Activated T-helper 17 cell treated with anti-CD3 and anti-CD28 coated beads, Interleukin-2, amount 50 U/mL, for 72 hours (primary cell): ENCODE measurements at regions not wholly inside any gene's neighbourhood (a gene's known extent, or its start where the extent isn't known, plus 50 kb on each side); places are given as distances from the start of the nearest gene placed in this dataset.
"Not testable (repeated sequence)": the region's sequence is repeated elsewhere in the genome, so short reads cannot be mapped to it uniquely, and the experiment has no call there.

Source experiments
- ATAC-seq: fragments of 150-1000 bp; cut with Tn5 transposase; replicated peaks from 2 replicates; pipeline ENCODE4 v1.10.0; 2021; ENCODE audit warnings: mild to moderate bottlenecking, moderate library complexity
- H3K27ac Mint-ChIP-seq: one replicate; pipeline ENCODE4 v1.8.0; 2022; ENCODE audit warnings: mixed read lengths
- H3K27me3 Mint-ChIP-seq: one replicate; pipeline ENCODE4 v1.8.0; 2022; ENCODE audit warnings: mixed read lengths
- H3K36me3 Mint-ChIP-seq: one replicate; pipeline ENCODE4 v1.8.0; 2022; ENCODE audit warnings: low read depth, mild to moderate bottlenecking, mixed read lengths
- H3K4me1 Mint-ChIP-seq: one replicate; pipeline ENCODE4 v1.8.0; 2022; ENCODE audit warnings: mixed read lengths
- H3K4me3 Mint-ChIP-seq: one replicate; pipeline ENCODE4 v1.8.0; 2022; ENCODE audit warnings: mild to moderate bottlenecking, mixed read lengths
- H3K9me3 Mint-ChIP-seq: one replicate; pipeline ENCODE4 v1.8.0; 2022; ENCODE audit warnings: mixed read lengths

GRCh38 chr7:113301983-113302382, 183.6 kb upstream of the SMIM30 start:
- Mint-ChIP-seq H3K4me3 (no peak overlapping the region), H3K4me1 (no peaks in the 10 kb centered on the region)

GRCh38 chr7:113301141-113301540, 182.8 kb upstream of the SMIM30 start:
- Mint-ChIP-seq H3K27me3 (no peaks in the 10 kb centered on the region), H3K36me3 (no peaks in the 10 kb centered on the region), H3K4me1 (no peaks in the 10 kb centered on the region), H3K27ac (no peak overlapping the region), H3K4me3 (no peak overlapping the region), H3K9me3 (peaks cover 3% of the 10 kb centered on the region)
- no peak for ATAC-seq

More at GRCh38 chr7:113301983-113302382, 183.6 kb upstream of the SMIM30 start:
- no peak overlapping the region for H3K27ac Mint-ChIP-seq
- no peaks in the 10 kb centered on the region for H3K27me3 Mint-ChIP-seq
- ATAC-seq, result no peak
- H3K36me3 Mint-ChIP-seq, result no peaks in the 10 kb centered on the region
- H3K9me3 Mint-ChIP-seq, result peaks cover 3% of the 10 kb centered on the region

- Mint-ChIP-seq H3K9me3 (peaks cover 3% of the 10 kb centered on the region), H3K27ac (no peak overlapping the region), H3K27me3 (peaks cover 3% of the 10 kb centered on the region), H3K4me1 (no peaks in the 10 kb centered on the region), H3K36me3 (no peaks in the 10 kb centered on the region), H3K4me3 (no peak overlapping the region)
- no peak for ATAC-seq
Observed at GRCh38 chr7:113299748-113300147, 181.4 kb upstream of the SMIM30 start.

GRCh38 chr7:113298501-113298900, 180.1 kb upstream of the SMIM30 start:
- H3K9me3 Mint-ChIP-seq, result peaks cover 3% of the 10 kb centered on the region
- H3K4me1 Mint-ChIP-seq, result no peaks in the 10 kb centered on the region
- no peak overlapping the region for H3K27ac Mint-ChIP-seq
- ATAC-seq, result no peak
- H3K4me3 Mint-ChIP-seq, result no peak overlapping the region
- H3K36me3 Mint-ChIP-seq, result no peaks in the 10 kb centered on the region
- peaks cover 3% of the 10 kb centered on the region for H3K27me3 Mint-ChIP-seq

GRCh38 chr7:113294750-113295149, 176.4 kb upstream of the SMIM30 start:
- Mint-ChIP-seq H3K9me3 (no peaks in the 10 kb centered on the region), H3K27me3 (peaks cover 6% of the 10 kb centered on the region), H3K27ac (no peak overlapping the region), H3K36me3 (no peaks in the 10 kb centered on the region), H3K4me3 (no peak overlapping the region), H3K4me1 (no peaks in the 10 kb centered on the region)
- ATAC-seq, result no peak

GRCh38 chr7:113292105-113292504, 173.8 kb upstream of the SMIM30 start:
- no peaks in the 10 kb centered on the region for H3K4me1 Mint-ChIP-seq
- no peak overlapping the region for H3K27ac Mint-ChIP-seq
- H3K4me3 Mint-ChIP-seq, result no peak overlapping the region
- no peaks in the 10 kb centered on the region for H3K9me3 Mint-ChIP-seq
- H3K27me3 Mint-ChIP-seq, result peaks cover 6% of the 10 kb centered on the region
- H3K36me3 Mint-ChIP-seq, result no peaks in the 10 kb centered on the region
- ATAC-seq, result no peak

- Mint-ChIP-seq H3K9me3 (no peaks in the 10 kb centered on the region), H3K27me3 (peaks cover 6% of the 10 kb centered on the region), H3K4me1 (no peaks in the 10 kb centered on the region), H3K36me3 (no peaks in the 10 kb centered on the region), H3K4me3 (no peak overlapping the region), H3K27ac (no peak overlapping the region)
- no peak for ATAC-seq
Observed at GRCh38 chr7:113291058-113291457, 172.7 kb upstream of the SMIM30 start.

GRCh38 chr7:113289140-113289740, 170.9 kb upstream of the SMIM30 start:
- Mint-ChIP-seq H3K4me1 (no peaks in the 10 kb centered on the region), H3K9me3 (no peaks in the 10 kb centered on the region), H3K27ac (no peak overlapping the region), H3K36me3 (no peaks in the 10 kb centered on the region), H3K4me3 (no peak overlapping the region), H3K27me3 (peaks cover 8% of the 10 kb centered on the region)
- ATAC-seq, result no peak

- H3K27ac Mint-ChIP-seq, result no peak overlapping the region
- no peak for ATAC-seq
- H3K4me1 Mint-ChIP-seq, result no peaks in the 10 kb centered on the region
- peaks cover 14% of the 10 kb centered on the region for H3K27me3 Mint-ChIP-seq
- H3K9me3 Mint-ChIP-seq, result no peaks in the 10 kb centered on the region
- no peak overlapping the region for H3K4me3 Mint-ChIP-seq
- no peaks in the 10 kb centered on the region for H3K36me3 Mint-ChIP-seq
Observed at GRCh38 chr7:113285411-113285810, 167.1 kb upstream of the SMIM30 start.

GRCh38 chr7:113283861-113284260, 165.5 kb upstream of the SMIM30 start:
- Mint-ChIP-seq H3K27me3 (peaks cover 14% of the 10 kb centered on the region), H3K36me3 (no peaks in the 10 kb centered on the region)
- no peak for ATAC-seq

GRCh38 chr7:113282875-113283274, 164.5 kb upstream of the SMIM30 start:
- H3K4me1 Mint-ChIP-seq, result no peaks in the 10 kb centered on the region
- no peaks in the 10 kb centered on the region for H3K9me3 Mint-ChIP-seq
- no peak overlapping the region for H3K27ac Mint-ChIP-seq
- peak; percentile 63 for ATAC-seq
- H3K27me3 Mint-ChIP-seq, result peaks cover 14% of the 10 kb centered on the region
- no peaks in the 10 kb centered on the region for H3K36me3 Mint-ChIP-seq
- H3K4me3 Mint-ChIP-seq, result no peak overlapping the region

More at GRCh38 chr7:113283861-113284260, 165.5 kb upstream of the SMIM30 start:
- H3K9me3 Mint-ChIP-seq, result no peaks in the 10 kb centered on the region
- H3K4me3 Mint-ChIP-seq, result no peak overlapping the region
- no peak overlapping the region for H3K27ac Mint-ChIP-seq
- H3K4me1 Mint-ChIP-seq, result no peaks in the 10 kb centered on the region

- Mint-ChIP-seq H3K27me3 (peaks cover 14% of the 10 kb centered on the region), H3K4me3 (no peak overlapping the region), H3K36me3 (no peaks in the 10 kb centered on the region), H3K9me3 (no peaks in the 10 kb centered on the region), H3K27ac (no peak overlapping the region), H3K4me1 (no peaks in the 10 kb centered on the region)
- ATAC-seq, result no peak
Observed at GRCh38 chr7:113281223-113281622, 162.9 kb upstream of the SMIM30 start.

GRCh38 chr7:113279256-113279655, 160.9 kb upstream of the SMIM30 start:
- Mint-ChIP-seq H3K4me1 (no peaks in the 10 kb centered on the region), H3K36me3 (no peaks in the 10 kb centered on the region), H3K27ac (no peak overlapping the region), H3K9me3 (peaks cover 4% of the 10 kb centered on the region), H3K4me3 (no peak overlapping the region), H3K27me3 (peaks cover 8% of the 10 kb centered on the region)
- no peak for ATAC-seq

GRCh38 chr7:113270790-113271189, 152.4 kb upstream of the SMIM30 start:
- Mint-ChIP-seq H3K9me3 (peaks cover 31% of the 10 kb centered on the region), H3K36me3 (no peaks in the 10 kb centered on the region), H3K4me1 (no peaks in the 10 kb centered on the region), H3K27ac (no peak overlapping the region), H3K4me3 (no peak overlapping the region), H3K27me3 (no peaks in the 10 kb centered on the region)
- ATAC-seq, result no peak

- not testable (repeated sequence) for H3K27me3 Mint-ChIP-seq, H3K27ac Mint-ChIP-seq, H3K4me3 Mint-ChIP-seq, ATAC-seq, H3K36me3 Mint-ChIP-seq, H3K4me1 Mint-ChIP-seq
- peaks cover 27% of the 10 kb centered on the region for H3K9me3 Mint-ChIP-seq
Observed at GRCh38 chr7:113269592-113269991, 151.2 kb upstream of the SMIM30 start.

GRCh38 chr7:113268757-113269156, 150.4 kb upstream of the SMIM30 start:
- H3K36me3 Mint-ChIP-seq, result no peaks in the 10 kb centered on the region
- no peaks in the 10 kb centered on the region for H3K4me1 Mint-ChIP-seq
- no peak overlapping the region for H3K4me3 Mint-ChIP-seq
- ATAC-seq, result no peak
- H3K27me3 Mint-ChIP-seq, result peaks cover 3% of the 10 kb centered on the region
- peaks cover 29% of the 10 kb centered on the region for H3K9me3 Mint-ChIP-seq
- no peak overlapping the region for H3K27ac Mint-ChIP-seq
